Choroid plexus epithelial cell (primary cell): ENCODE measurements at regions not wholly inside any gene's neighbourhood (a gene's known extent, or its start where the extent isn't known, plus 50 kb on each side); places are given as distances from the start of the nearest gene placed in this dataset.

Experiments
- DNase-seq: peaks from one replicate; pipeline ENCODE4 v3.0.0-alpha.2; 2010; ENCODE audit warnings: low read depth
- H3K4me3 ChIP-seq: 2 replicates; pipeline ENCODE4 v1.5.1; 2011; ENCODE audit warnings: low read depth, mild to moderate bottlenecking, control low read depth, low read length, moderate library complexity
- CTCF ChIP-seq: conservative IDR thresholded peaks from 2 replicates; pipeline ENCODE4 v1.5.1; 2011; ENCODE audit warnings: low read depth, mild to moderate bottlenecking, control low read depth, inconsistent platforms, low read length, moderate library complexity

GRCh38 chr12:46555406-46555852 is 182.9 kb upstream of the SLC38A2 start:
- H3K4me3 ChIP-seq: no peak overlapping the region
- TF ChIP-seq CTCF: no peak
- DNase-seq: peak; percentile 93

GRCh38 chr12:46554460-46554859 is 181.9 kb upstream of the SLC38A2 start:
- no peak for DNase-seq
- TF ChIP-seq CTCF: no peak
- H3K4me3 ChIP-seq: no peak overlapping the region

- no peak for TF ChIP-seq CTCF
- DNase-seq: no peak
- H3K4me3 ChIP-seq: no peak overlapping the region
Observed at GRCh38 chr12:46553911-46554310, 181.3 kb upstream of the SLC38A2 start.

GRCh38 chr12:46553266-46553665 is 180.7 kb upstream of the SLC38A2 start:
- peak; percentile 70 for DNase-seq
- no peak overlapping the region for H3K4me3 ChIP-seq
- no peak for TF ChIP-seq CTCF

- no peak for DNase-seq
- no peak for TF ChIP-seq CTCF
Observed at GRCh38 chr12:46550266-46550879, 177.8 kb upstream of the SLC38A2 start.

GRCh38 chr12:46549527-46550265 is 177.1 kb upstream of the SLC38A2 start:
- no peak for TF ChIP-seq CTCF
- DNase-seq: peak; percentile 94
- H3K4me3 ChIP-seq: no peak overlapping the region

More at GRCh38 chr12:46550266-46550879, 177.8 kb upstream of the SLC38A2 start:
- no peak overlapping the region for H3K4me3 ChIP-seq
